Colonic mucosa (tissue), 4 donors: ENCODE measurements at regions not wholly inside any gene's neighbourhood (a gene's known extent, or its start where the extent isn't known, plus 50 kb on each side); places are given as distances from the start of the nearest gene placed in this dataset.
A peak's percentile ranks its signal among the peaks of the same experiment; 100 is the strongest.

Experiments used
- DNase-seq: peaks from one replicate; pipeline ENCODE4 v3.0.0-alpha.2; 2020
- H3K27ac ChIP-seq: fragments of 200-600 bp; one replicate; pipeline ENCODE4 v1.8.0; 2021
- H3K27me3 ChIP-seq: fragments of 200-600 bp; one replicate; pipeline ENCODE4 v1.8.0; 2021
- H3K36me3 ChIP-seq: fragments of 200-600 bp; one replicate; pipeline ENCODE4 v1.8.0; 2021
- H3K4me1 ChIP-seq: fragments of 200-600 bp; one replicate; pipeline ENCODE4 v1.8.0; 2021; ENCODE audit warnings: mild to moderate bottlenecking
- H3K4me3 ChIP-seq: fragments of 200-600 bp; one replicate; pipeline ENCODE4 v1.8.0; 2021
- H3K9ac ChIP-seq, 2 donors: one replicate each; pipeline ENCODE4 v1.7.0; 2013; ENCODE audit warnings: control low read depth in 2 of 2, low read depth in 2 of 2, low read length in 2 of 2
- H3K9me3 ChIP-seq: fragments of 200-600 bp; one replicate; pipeline ENCODE4 v1.8.0; 2021
- CTCF ChIP-seq: fragments of 200-600 bp; IDR thresholded peaks from one replicate; pipeline ENCODE4 v1.8.0; 2022; ENCODE audit warnings: antibody characterized with exemption, mild to moderate bottlenecking
- intact Hi-C: fragments of 100-400 bp; cut with DNase I; formaldehyde crosslinking; loops from one replicate; pipeline ENCODE4 v1.14.1; 2022
- donor health status: healthy.
- donor health status: DM: no; HTN: no; CAD: no.
- donor health status: DM: no; HTN: no; CAD: no.

DNA sequence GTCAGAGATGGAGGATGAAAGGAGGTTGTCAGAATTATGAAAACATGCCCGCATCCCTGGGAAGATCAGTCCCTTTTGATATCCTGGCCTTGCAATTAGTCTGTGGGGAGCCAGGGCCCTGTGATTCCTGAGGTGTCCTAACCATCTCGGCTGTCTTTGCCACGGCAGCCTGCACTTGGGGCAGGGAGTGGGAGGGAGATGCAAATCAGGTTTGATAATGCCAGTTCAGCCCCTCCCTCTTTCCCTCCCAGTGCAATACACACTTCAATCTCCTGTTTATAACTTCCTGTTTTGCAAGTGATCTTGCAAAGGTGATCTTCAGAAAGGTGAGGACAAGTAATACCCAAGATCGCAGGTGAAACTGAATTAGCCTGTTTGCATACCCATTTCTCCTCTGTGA, 114.0 kb upstream of the ALDH1B1 start:
- Histone ChIP-seq H3K4me3 (no peak overlapping the region), H3K4me1 (no peaks in the 10 kb centered on the region), H3K9me3 (no peaks in the 10 kb centered on the region), H3K27ac (peak overlapping the region; percentile 49), H3K36me3 (no peaks in the 10 kb centered on the region), H3K9ac (no peak overlapping the region), H3K27me3 (no peaks in the 10 kb centered on the region)
- no peak for TF ChIP-seq CTCF
- intact Hi-C loops = no loop called here
- DNase-seq = peak; percentile 48

GRCh38 chr9:38277601-38278200, 114.8 kb upstream of the ALDH1B1 start:
- DNase-seq = peak; percentile 32
- intact Hi-C loops = no loop called here

DNA sequence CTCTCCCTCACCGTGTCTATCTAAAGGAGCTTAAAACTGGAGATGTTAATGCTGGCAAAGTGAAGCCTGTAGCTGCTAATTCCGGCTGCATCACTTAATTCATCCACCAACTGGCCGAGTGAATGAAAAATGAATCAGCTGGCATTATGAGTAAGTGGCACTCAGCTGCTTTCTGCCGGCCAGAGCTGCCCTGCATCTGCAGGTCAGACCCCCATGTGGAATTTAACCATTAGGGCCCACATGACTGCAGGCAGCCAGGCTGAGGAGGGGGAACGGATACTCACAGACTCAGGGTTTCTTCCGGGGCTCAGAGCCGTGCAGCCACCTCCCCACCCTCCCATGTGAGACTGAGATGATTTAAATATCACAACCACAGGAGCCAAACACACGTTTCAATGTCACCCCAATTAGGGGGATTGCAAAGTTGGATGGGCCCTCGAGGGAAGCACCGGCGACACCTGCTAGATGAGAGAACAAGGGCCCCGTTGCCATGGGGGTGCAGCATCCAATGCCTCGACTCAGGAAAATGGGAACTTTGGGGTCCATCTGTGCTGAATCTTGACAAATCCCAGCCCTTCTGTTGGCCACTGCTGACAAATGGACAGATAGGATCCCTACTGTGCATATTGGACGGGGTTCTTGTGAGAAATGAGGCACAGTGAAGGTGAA, 115.6 kb upstream of the ALDH1B1 start:
- no peak for DNase-seq
- TF ChIP-seq CTCF = no peak
- Histone ChIP-seq H3K9ac (no peak overlapping the region), H3K4me1 (no peaks in the 10 kb centered on the region), H3K4me3 (no peak overlapping the region), H3K36me3 (no peaks in the 10 kb centered on the region), H3K27ac (no peak overlapping the region), H3K27me3 (no peaks in the 10 kb centered on the region), H3K9me3 (no peaks in the 10 kb centered on the region)
- intact Hi-C loops = no loop called here

More at GRCh38 chr9:38277601-38278200, 114.8 kb upstream of the ALDH1B1 start:
- no peaks in the 10 kb centered on the region for H3K9me3 ChIP-seq
- H3K9ac ChIP-seq = no peak overlapping the region
- H3K36me3 ChIP-seq = no peaks in the 10 kb centered on the region
- H3K27ac ChIP-seq = no peak overlapping the region
- no peaks in the 10 kb centered on the region for H3K27me3 ChIP-seq
- no peak for TF ChIP-seq CTCF
- H3K4me3 ChIP-seq = no peak overlapping the region
- H3K4me1 ChIP-seq = no peaks in the 10 kb centered on the region

- intact Hi-C loops = no loop called here
- Histone ChIP-seq H3K27ac (no peak overlapping the region), H3K9me3 (no peaks in the 10 kb centered on the region), H3K36me3 (no peaks in the 10 kb centered on the region), H3K4me1 (no peaks in the 10 kb centered on the region), H3K27me3 (no peaks in the 10 kb centered on the region), H3K4me3 (no peak overlapping the region), H3K9ac (no peak overlapping the region)
- no peak for DNase-seq
- no peak for TF ChIP-seq CTCF
Measured at GRCh38 chr9:38274800-38275199, 117.7 kb upstream of the ALDH1B1 start.

GRCh38 chr9:38272710-38273109, 119.8 kb upstream of the ALDH1B1 start:
- H3K9me3 ChIP-seq = no peaks in the 10 kb centered on the region
- no peaks in the 10 kb centered on the region for H3K4me1 ChIP-seq
- H3K9ac ChIP-seq = no peak overlapping the region
- no peaks in the 10 kb centered on the region for H3K36me3 ChIP-seq
- no peaks in the 10 kb centered on the region for H3K27me3 ChIP-seq
- H3K4me3 ChIP-seq = no peak overlapping the region
- no peak for TF ChIP-seq CTCF
- H3K27ac ChIP-seq = no peak overlapping the region
- intact Hi-C loops = no loop called here
- no peak for DNase-seq
